HCT116 (cell line): ENCODE measurements at regions not wholly inside any gene's neighbourhood (a gene's known extent, or its start where the extent isn't known, plus 50 kb on each side); places are given as distances from the start of the nearest gene placed in this dataset.

ENCODE experiments used
- ATAC-seq: fragments of 200-7000 bp; cut with Tn5 transposase; 2 replicates; pipeline ENCODE4 v1.9.1; 2020; ENCODE audit warnings: mild to moderate bottlenecking, moderate library complexity
- BruUV-seq: library from RNA; stranded (reverse); fragments of 400-500 nt; replicated peaks from 2 replicates; lab custom pipeline; 2021; lab: Mats Ljungman, UMichigan
- CTCF ChIA-PET: fragments of 300-600 bp; sonication (Branson Sonifier 250); formaldehyde crosslinking; loops from one replicate; lab custom pipeline; 2021; ENCODE audit warnings: antibody characterized with exemption; lab: Charles Lee
- POLR2A ChIA-PET: fragments of 300-600, 350-600 bp; sonication (Branson Sonifier 250); formaldehyde crosslinking; loops from one replicate; lab custom pipeline; 2021; ENCODE audit warnings: antibody characterized with exemption; lab: Charles Lee
- RAD21 ChIA-PET, 2 experiments: fragments of 300-600 bp; sonication (Branson Sonifier 250); formaldehyde crosslinking; loops; one replicate each; lab custom pipeline; 2023; ENCODE audit warnings: low total read pairs in 2 of 2; ENCODE audit not compliant: uncharacterized antibody in 2 of 2, unreplicated experiment in 2 of 2, low non-redundant PET in 1 of 2; lab: Charles Lee
- DNase-seq: peaks from one replicate; pipeline ENCODE4 v3.0.0-alpha.2; 2010; ENCODE audit warnings: low read depth, low spot score
- H2AFZ ChIP-seq: fragments of 200-600 bp; shearing (Covaris generic), sonication (generic); 2 replicates; pipeline ENCODE4 v1.6.1; 2017; ENCODE audit warnings: low read depth, mixed run types, mixed read lengths, antibody characterized with exemption, low read length; ENCODE audit not compliant: poor library complexity, severe bottlenecking
- H3K27ac ChIP-seq: 2 replicates; pipeline ENCODE4 v1.5.1; 2012; ENCODE audit warnings: low read depth, low read length
- H3K27me3 ChIP-seq: fragments of 200-600 bp; sonication (generic); 2 replicates; pipeline ENCODE4 v1.6.1; 2016; ENCODE audit warnings: mixed run types, low read length, mixed read lengths; ENCODE audit not compliant: insufficient read depth
- H3K36me3 ChIP-seq, 2 experiments: fragments of 200-500 bp in 1 of 2; fragments of 200-600 bp in 1 of 2; sonication (Bioruptor generic) in 1 of 2; sonication (generic) in 1 of 2; 2 replicates each; pipeline versions ENCODE4 v1.5.1 to v1.6.1; 2014 to 2016; ENCODE audit warnings: low read length in 2 of 2, inconsistent platforms in 1 of 2, mixed read lengths in 1 of 2, mixed run types in 1 of 2; ENCODE audit not compliant: insufficient read depth in 2 of 2, control insufficient read depth in 1 of 2
- H3K4me1 ChIP-seq, 2 experiments: fragments of 200-600 bp in 1 of 2; sonication (generic) in 1 of 2; 2 replicates each; pipeline versions ENCODE4 v1.5.1 to v1.6.1; 2012 to 2017; ENCODE audit warnings: low read length in 2 of 2, inconsistent platforms in 1 of 2, mild to moderate bottlenecking in 1 of 2, mixed read lengths in 1 of 2, mixed run types in 1 of 2, moderate library complexity in 1 of 2; ENCODE audit not compliant: insufficient read depth in 2 of 2, control insufficient read depth in 1 of 2
- H3K4me2 ChIP-seq: fragments of 200-600 bp; sonication (generic); 2 replicates; pipeline ENCODE4 v1.6.1; 2017; ENCODE audit warnings: mixed run types, low read length, mixed read lengths
- H3K4me3 ChIP-seq, 2 experiments: fragments of 200-600 bp in 1 of 2; sonication (generic) in 1 of 2; replicated peaks in 1 of 2; 2 replicates each; pipeline ENCODE4 v1.5.1; 2011 to 2016; ENCODE audit warnings: low read length in 2 of 2, control low read depth in 1 of 2, low read depth in 1 of 2, mild to moderate bottlenecking in 1 of 2, mixed read lengths in 1 of 2, mixed run types in 1 of 2
- H3K79me2 ChIP-seq: fragments of 200-600 bp; sonication (generic); 2 replicates; pipeline ENCODE4 v1.6.1; 2017; ENCODE audit warnings: mild to moderate bottlenecking, mixed run types, low read length, moderate library complexity, mixed read lengths; ENCODE audit not compliant: insufficient read depth
- H3K9ac ChIP-seq: fragments of 200-600 bp; sonication (generic); 2 replicates; pipeline ENCODE4 v1.6.1; 2016; ENCODE audit warnings: low read length, mixed read lengths
- H3K9me2 ChIP-seq: fragments of 200-600 bp; sonication (generic), shearing (Covaris generic); 2 replicates; pipeline ENCODE4 v1.6.1; 2017; ENCODE audit warnings: mixed run types, mild to moderate bottlenecking, moderate library complexity; ENCODE audit not compliant: insufficient read depth
- H3K9me3 ChIP-seq, 2 experiments: fragments of 200-500 bp in 1 of 2; fragments of 200-600 bp in 1 of 2; sonication (Bioruptor generic) in 1 of 2; sonication (generic) in 1 of 2; 2 replicates each; pipeline ENCODE4 v1.6.1; 2014 to 2017; ENCODE audit warnings: low read length in 2 of 2, mixed read lengths in 2 of 2, inconsistent platforms in 1 of 2, low read depth in 1 of 2, mild to moderate bottlenecking in 1 of 2, mixed run types in 1 of 2, moderate library complexity in 1 of 2; ENCODE audit not compliant: control insufficient read depth in 1 of 2, insufficient read depth in 1 of 2
- H4K20me1 ChIP-seq: fragments of 200-600 bp; sonication (generic), shearing (Covaris generic); 2 replicates; pipeline ENCODE4 v1.6.1; 2017; ENCODE audit warnings: mixed run types, mild to moderate bottlenecking, moderate library complexity; ENCODE audit not compliant: insufficient read depth
- CBX3 ChIP-seq: IDR thresholded peaks from 2 replicates; pipeline ENCODE4 v1.6.1; 2012; ENCODE audit warnings: low read depth
- CEBPB ChIP-seq: IDR thresholded peaks from 2 replicates; pipeline ENCODE4 v1.6.1; 2012; ENCODE audit warnings: low read depth
- CTCF ChIP-seq, 3 experiments: fragments of 200-600 bp in 1 of 3; sonication (generic) in 1 of 3; IDR thresholded peaks in 2 of 3; conservative IDR thresholded peaks in 1 of 3; 2 replicates each; pipeline ENCODE4 v1.5.1; 2012 to 2017; ENCODE audit warnings: low read depth in 2 of 3, low read length in 2 of 3, antibody characterized with exemption in 1 of 3, borderline replicate concordance in 1 of 3, control low read depth in 1 of 3, mild to moderate bottlenecking in 1 of 3, mixed read lengths in 1 of 3, mixed run types in 1 of 3, moderate library complexity in 1 of 3; ENCODE audit not compliant: insufficient read depth in 1 of 3
- EGR1 ChIP-seq: IDR thresholded peaks from 2 replicates; pipeline ENCODE4 v1.6.1; 2012; ENCODE audit warnings: low read depth
- ELF1 ChIP-seq: IDR thresholded peaks from 2 replicates; pipeline ENCODE4 v1.6.1; 2012; ENCODE audit warnings: low read depth, borderline replicate concordance
- EZH2phosphoT487 ChIP-seq: fragments of 200-600 bp; IDR thresholded peaks from 2 replicates; pipeline ENCODE4 v1.6.1; 2018; ENCODE audit warnings: antibody characterized with exemption, borderline replicate concordance
- JUND ChIP-seq: IDR thresholded peaks from 2 replicates; pipeline ENCODE4 v1.6.1; 2012
- REST ChIP-seq: IDR thresholded peaks from 2 replicates; pipeline ENCODE4 v1.6.1; 2012; ENCODE audit warnings: low read depth
- SIN3A ChIP-seq: IDR thresholded peaks from 2 replicates; pipeline ENCODE4 v1.6.1; 2012; ENCODE audit warnings: low read depth
- SP1 ChIP-seq: IDR thresholded peaks from 2 replicates; pipeline ENCODE4 v1.6.1; 2012; ENCODE audit warnings: low read depth
- SRF ChIP-seq: IDR thresholded peaks from 2 replicates; pipeline ENCODE4 v1.6.1; 2012; ENCODE audit warnings: low read depth
- TCF7L2 ChIP-seq: IDR thresholded peaks from 2 replicates; pipeline ENCODE4 v1.7.0; 2011; ENCODE audit warnings: borderline replicate concordance, inconsistent platforms; ENCODE audit not compliant: insufficient read depth, insufficient read length; ENCODE audit errors: extremely low read depth
- YY1 ChIP-seq: IDR thresholded peaks from 2 replicates; pipeline ENCODE4 v1.6.1; 2011; ENCODE audit warnings: low read length, low read depth, moderate library complexity, mild to moderate bottlenecking; ENCODE audit not compliant: insufficient replicate concordance; ENCODE audit errors: extremely low read depth
- ZFX ChIP-seq: fragments of 450-650 bp; IDR thresholded peaks from 2 replicates; pipeline ENCODE4 v1.6.1; 2017
- intact Hi-C: fragments of 100-400 bp; cut with micrococcal nuclease; formaldehyde crosslinking; loops from 2 replicates; pipeline ENCODE4 v1.10.0; 2022

- Histone ChIP-seq H3K4me2 (no peak overlapping the region), H3K79me2 (no peaks in the 10 kb centered on the region), H3K36me3 (no peaks in the 10 kb centered on the region), H3K4me3 (no peak overlapping the region), H2AFZ (peak overlapping the region; percentile 21), H3K27me3 (no peaks in the 10 kb centered on the region), H3K27ac (no peak overlapping the region), H3K9me2 (no peaks in the 10 kb centered on the region), H4K20me1 (no peaks in the 10 kb centered on the region), H3K4me1 (no peaks in the 10 kb centered on the region), H3K9ac (no peak overlapping the region), H3K9me3 (no peaks in the 10 kb centered on the region)
- no peak for TF ChIP-seq SP1
- no peak for TF ChIP-seq ZFX
- TF ChIP-seq EZH2phosphoT487: no peak
- TF ChIP-seq ELF1: no peak
- no peak for TF ChIP-seq CBX3
- TF ChIP-seq CEBPB: no peak
- TF ChIP-seq JUND: no peak
- no peak for TF ChIP-seq SIN3A
- TF ChIP-seq EGR1: no peak
- no peak for TF ChIP-seq CTCF (IDR thresholded peaks at IDR 0.05 in 2 of 3, conservative IDR thresholded peaks at IDR 0.05 in 1 of 3; ENCODE audit: borderline replicate concordance in 1 of 3, insufficient read depth in 1 of 3, low read depth in 2 of 3, low read length in 2 of 3)
- BruUV-seq: no TSS peak
- intact Hi-C loops: no loop called here
- ChIA-PET CTCF (no interaction called here), RAD21 (interaction anchor here in 1 of 2 experiments (0.6 kb wide), 1 partner anchor 354 kb away, joined by 3 read pairs; no protein-coding TSS in a partner anchor), POLR2A (no interaction called here)
- DNase-seq (no peak), ATAC-seq (no peak)
These were observed 1631.5 kb upstream of the LRRTM3 start for GRCh38 chr10:65294329-65294728.

GRCh38 chr10:65301181-65301580 lies 1624.7 kb upstream of the LRRTM3 start:
- Histone ChIP-seq H3K9me2 (no peaks in the 10 kb centered on the region), H3K79me2 (no peaks in the 10 kb centered on the region), H2AFZ (no peak overlapping the region), H3K27me3 (no peaks in the 10 kb centered on the region), H4K20me1 (no peaks in the 10 kb centered on the region), H3K9ac (no peak overlapping the region), H3K9me3 (no peaks in the 10 kb centered on the region), H3K4me2 (no peak overlapping the region), H3K4me1 (no peaks in the 10 kb centered on the region), H3K4me3 (no peak overlapping the region), H3K36me3 (no peaks in the 10 kb centered on the region), H3K27ac (no peak overlapping the region)
- ATAC-seq (no peak), DNase-seq (no peak)
- BruUV-seq: no TSS peak
- intact Hi-C loops: no loop called here
- ChIA-PET CTCF (no interaction called here), RAD21 (no interaction called here), POLR2A (no interaction called here)
- TF ChIP-seq TCF7L2: no peak
- no peak for TF ChIP-seq REST
- TF ChIP-seq YY1: no peak
- no peak for TF ChIP-seq SIN3A
- TF ChIP-seq SP1: no peak
- TF ChIP-seq CEBPB: no peak
- no peak for TF ChIP-seq SRF
